NK-92 treated with Interleukin-12 subunit alpha and Interleukin-12 subunit beta, amount 100 ng/mL, for 24 hours (cell line): ENCODE measurements at regions not wholly inside any gene's neighbourhood (a gene's known extent, or its start where the extent isn't known, plus 50 kb on each side); places are given as distances from the start of the nearest gene placed in this dataset.

Experiments
- DNase-seq: peaks from one replicate; lab custom pipeline; 2025; lab: John Stamatoyannopoulos, UW

DNA sequence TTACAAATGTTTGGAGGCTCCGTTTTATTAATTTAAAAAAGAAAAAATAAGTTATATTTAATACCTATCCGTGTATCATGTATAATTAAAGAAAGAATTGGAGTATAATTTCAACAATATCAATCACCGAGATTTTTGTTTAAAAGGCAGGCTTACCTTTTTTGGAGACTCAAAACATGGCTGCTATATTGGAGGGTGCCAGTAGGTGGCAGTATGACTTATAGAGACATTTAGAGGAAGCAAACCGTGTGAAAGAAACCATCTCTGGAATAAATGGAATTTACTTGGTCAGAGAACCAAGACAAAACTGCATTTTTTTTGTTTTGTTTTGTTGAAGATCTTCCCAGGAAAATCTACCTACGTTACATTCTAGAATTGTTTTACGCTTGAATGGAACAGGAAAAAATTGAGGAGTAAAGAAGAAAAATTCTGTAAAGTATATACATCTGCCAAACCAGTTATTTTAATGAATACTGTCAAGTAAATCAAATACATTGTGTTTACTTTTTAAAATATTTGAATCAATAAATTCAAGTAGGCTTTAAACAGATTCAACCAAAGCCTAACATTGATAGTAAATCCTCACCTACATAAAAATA lies 802.6 kb upstream of the ALCAM start:
- DNase-seq = peak; percentile 9

DNA sequence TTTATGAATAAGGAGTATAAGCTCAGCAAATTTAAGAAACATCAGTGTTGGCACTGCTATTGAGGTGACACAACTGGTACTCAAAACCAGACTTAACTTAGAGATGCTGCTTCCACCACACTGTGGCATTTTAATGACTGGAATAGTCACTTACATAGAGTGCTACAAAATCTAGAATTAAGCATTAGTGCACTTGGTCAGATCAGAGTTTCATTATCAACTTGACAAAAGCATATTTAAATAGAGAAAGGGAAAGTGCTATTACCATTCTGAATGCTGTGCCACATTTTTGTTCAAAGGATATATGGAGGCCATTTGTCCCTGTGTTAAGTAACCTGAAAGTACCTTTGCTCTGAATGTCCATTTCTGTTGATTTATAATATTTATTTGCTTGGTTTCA lies 800.7 kb upstream of the ALCAM start:
- no peak for DNase-seq

DNA sequence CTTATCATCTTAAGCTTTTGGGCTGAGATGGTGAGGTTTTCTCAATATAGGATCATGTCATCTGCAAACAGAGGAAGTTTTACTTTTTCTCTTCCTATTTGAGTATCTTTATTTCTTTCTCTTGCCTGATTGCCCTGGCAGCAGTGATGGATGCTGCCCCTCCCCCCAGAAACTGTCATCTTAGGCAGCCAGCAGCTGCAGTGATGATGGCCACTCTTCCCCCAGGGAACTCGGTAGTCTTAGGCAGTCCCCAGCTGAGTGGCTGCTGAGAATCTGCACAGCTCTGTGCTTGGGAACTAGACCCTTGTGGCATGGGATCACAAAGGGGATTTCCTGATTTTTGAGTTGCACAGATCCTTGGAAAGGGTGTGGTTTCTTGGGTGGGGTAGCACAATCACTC lies 791.1 kb upstream of the ALCAM start:
- no peak for DNase-seq

DNA sequence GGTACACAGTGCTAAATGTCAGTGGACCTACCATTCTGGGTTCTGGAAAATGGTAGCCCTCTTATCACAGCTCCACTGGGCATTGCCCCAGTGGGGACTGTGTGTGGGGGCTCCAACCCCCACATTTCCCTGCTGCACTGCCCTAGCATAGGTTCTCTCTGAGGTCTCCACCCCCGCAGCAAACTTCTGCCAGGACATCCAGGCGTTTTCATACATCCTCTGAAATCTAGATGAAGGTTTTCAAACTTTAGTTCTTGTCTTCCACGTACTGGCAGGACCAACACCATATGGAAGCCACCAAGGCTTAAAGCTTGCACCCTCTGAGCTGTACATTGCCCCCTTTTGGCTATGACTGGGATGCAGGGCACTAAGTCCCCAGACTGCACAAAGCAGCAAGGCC lies 788.2 kb upstream of the ALCAM start:
- no peak for DNase-seq

DNA sequence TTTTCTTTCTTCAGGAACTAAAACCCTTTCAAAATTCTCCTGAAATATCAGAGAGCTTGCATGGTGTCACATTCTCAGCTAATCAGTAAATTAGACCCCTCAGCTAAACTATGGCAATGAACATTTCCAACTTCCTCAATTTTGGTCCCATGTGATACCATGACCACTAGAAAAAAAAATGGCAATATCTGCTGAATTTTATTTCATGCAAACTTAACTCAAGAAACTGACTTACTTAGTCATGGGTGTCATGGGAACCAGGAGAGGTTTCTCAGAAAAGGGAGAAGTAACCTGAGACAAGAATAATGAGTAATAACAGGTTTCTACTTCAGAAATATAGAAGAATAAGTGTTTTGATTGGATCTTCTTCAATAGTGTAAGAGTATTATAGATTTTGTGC lies 784.6 kb upstream of the ALCAM start:
- no peak for DNase-seq

DNA sequence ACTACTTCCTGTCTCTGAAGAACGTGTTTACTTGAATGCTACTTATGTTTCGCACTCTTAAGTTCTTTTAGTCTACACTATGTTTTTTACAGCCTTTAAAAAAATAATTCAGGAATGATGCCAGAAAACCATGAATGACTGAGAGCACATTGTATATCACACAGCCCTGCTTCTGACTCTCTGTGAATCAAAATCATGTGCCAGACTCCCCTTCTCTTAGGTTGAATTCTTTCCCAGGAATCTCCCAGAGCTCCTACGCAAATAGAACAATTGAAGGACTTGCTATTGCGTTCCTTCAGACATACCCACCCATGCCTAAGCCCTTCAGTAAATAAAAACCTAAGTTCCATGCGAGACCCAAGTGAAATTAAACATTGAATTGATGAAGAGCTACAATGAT lies 782.0 kb upstream of the ALCAM start:
- no peak for DNase-seq

DNA sequence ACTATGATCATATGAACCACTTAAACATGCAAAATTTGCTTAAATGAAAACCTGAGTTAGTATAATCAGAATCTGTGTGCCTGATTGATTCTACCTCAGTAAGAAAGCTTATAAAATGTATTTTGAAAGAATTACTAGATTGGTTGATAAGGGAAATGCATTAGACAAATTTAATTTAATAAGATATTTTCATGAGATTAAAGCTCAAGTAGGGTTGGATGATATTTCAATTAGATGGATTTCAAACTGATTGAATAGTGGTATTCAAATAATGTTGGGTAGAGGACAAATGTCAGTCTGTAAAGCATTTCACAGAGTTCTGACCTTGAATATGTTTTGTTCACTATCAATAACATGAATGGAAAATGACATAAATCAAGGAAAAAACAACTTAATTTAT lies 780.4 kb upstream of the ALCAM start:
- DNase-seq = no peak

DNA sequence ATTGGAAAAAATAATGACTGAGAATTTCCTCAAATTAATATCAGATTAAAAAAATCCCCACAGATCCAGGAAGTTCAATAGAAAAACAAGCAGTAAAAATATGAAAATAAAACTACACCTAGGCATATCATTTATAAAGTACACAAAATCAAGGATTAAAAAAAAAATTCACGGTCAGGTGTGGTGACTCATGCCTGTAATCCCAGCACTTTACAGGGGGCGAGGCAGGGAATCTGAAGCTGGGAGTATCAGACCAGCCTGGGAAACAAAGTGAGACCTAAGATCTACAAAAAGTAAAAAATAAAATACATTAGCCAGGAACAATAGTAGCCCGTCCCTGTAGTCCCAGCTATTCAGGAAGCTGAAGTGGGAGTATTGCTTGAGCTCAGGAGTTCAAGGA lies 778.3 kb upstream of the ALCAM start:
- no peak for DNase-seq

DNA sequence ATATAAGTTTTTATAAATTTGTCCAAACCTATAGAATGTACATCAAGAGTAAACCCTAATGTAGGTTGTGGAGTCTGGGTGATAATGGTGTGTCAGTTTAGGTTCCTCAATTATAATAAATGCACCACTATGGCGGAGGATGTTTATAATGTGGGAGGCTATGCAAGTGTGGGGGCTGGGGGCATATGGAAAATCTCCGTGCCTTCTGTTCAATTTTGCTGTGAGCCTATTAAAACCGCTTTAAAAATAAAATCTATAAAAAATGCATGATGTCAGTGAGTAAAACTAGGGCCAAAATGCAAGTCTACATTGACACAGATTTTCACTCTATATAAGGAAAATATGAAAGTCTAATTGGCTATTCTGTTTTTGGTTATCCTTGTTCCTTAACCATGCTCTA lies 774.9 kb upstream of the ALCAM start:
- DNase-seq = no peak

DNA sequence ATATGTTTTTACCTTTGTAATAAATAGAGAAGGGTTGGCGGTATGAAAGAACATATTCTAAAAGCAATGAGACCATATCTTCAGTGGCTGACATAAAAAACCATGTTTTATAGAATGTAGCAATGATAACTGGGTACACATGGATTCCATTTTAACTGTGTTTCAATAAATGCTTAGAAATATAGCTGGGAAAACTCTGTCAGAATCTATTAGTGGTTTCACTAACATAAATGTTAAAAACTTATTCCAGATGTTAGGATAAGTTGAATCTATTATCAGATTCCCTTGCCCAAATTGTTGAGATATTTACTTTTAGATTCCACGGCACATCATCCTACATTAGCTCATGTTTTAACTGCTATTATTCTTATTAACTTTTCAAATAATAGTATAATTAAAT lies 772.2 kb upstream of the ALCAM start:
- DNase-seq = no peak

DNA sequence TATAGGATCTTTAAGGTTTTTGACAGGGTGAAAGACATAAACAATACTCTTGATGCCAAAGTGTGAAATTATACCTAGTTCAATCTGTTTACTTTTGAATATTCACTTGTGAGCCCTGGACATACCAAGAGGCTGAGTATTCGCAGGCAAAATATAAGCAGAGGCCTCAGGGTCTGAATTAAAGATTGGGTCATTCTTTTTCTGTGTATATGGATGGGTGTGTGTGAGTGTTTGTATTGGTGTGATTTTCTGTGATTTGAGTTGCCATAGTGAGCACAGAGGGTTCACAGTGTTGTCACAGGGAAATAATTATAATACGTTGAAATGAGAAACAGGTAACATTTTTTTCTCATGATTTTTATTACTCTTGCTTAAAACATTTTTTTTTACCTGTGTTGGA lies 770.7 kb upstream of the ALCAM start:
- DNase-seq = no peak

DNA sequence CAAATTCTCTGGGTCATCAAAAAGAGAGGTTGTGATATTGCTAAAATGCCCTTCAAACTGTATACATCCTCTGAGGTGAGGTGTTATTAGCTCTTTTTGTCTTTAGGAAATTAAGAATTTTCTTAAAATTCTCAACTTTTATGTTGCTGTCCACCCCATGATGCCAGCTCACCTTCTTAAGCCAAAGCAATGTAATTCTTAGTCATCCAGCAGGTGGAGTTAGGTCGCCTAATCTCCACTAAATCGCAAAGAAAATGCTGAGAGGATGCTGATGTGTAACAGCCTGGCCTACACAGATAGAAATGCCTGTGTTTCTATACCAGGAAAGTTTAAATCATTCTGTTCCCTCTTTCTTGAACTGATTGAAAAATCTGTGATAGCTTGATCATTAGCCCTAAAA lies 770.2 kb upstream of the ALCAM start:
- no peak for DNase-seq

DNA sequence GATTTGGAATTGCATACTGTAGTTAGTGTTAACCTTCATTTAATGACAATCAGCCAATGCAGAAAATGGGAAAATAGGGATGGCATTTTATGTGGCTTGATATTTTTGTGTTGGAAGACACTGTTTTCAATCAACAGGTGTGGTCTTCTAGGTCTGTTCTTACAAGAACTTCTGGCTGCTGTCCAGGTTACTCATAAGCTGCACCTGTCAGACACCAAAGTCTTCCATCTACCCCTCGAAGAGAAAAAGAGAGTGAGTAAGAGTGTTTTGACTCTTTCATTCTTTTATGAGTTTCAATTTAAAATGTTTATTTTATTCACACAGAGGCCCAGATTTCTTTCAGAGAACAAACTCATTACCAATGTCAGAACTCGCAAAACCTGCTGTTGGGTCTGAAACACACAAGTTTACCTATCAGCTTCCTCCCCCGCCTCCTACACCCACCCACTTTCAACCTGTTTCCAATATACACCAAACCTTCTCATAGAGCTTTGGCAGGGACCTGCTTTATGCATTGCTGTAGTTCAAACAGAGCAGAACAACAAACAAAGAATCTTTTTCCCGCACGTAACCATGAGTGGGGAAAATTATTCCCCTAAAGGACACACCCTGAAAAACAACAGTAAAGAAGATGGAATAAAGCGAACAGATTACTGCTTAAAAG lies 767.7 kb upstream of the ALCAM start:
- DNase-seq = no peak

DNA sequence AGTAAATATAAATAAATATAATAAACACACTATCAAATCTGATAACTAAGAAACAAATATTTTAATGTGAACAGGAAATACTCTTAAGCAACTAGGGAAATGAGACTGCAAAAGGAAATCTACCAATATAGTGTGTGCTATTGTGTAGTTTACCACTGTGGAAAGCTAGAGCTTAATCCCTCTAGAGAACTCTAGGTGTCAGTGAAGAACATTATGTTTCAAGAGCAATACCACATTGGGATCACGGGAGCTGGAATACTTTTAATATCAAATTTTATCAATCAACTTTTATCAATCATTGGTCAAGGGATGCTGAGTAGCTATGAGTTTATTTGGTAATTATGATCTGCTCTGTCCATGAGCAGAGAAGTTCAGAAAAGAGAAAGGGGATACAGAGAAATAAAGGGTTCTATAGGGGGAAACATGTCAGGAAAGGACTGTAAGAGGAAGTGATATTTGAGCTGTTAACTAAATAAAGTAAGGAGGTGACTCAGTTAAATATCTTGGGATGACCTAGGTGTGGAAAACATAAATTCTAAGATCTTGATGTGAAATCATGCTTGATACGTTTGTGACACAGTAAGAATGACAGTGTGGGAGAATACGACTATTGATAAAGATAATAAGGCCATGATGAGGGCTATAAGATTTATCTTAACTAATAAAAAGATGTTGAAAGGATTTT lies 762.2 kb upstream of the ALCAM start:
- DNase-seq = no peak

DNA sequence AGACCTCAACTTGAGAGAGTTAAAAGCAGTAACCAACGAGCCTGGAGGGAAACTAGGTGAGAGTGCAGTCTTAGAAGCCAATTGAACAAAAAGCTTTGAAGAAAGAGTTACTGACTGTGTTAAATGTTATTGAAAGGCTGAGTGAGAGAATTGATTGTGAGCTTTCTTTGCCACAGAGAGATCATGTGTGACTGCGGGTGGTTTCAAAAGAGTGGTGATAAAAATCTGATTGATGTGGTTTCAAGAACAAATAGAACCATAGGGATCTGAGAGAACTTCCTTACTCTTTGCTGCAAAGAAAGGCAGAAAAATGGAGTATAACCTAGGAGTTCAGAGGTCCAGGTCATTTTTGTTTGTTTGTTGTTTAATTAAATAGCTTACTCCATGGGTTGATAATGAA lies 759.9 kb upstream of the ALCAM start:
- no peak for DNase-seq

DNA sequence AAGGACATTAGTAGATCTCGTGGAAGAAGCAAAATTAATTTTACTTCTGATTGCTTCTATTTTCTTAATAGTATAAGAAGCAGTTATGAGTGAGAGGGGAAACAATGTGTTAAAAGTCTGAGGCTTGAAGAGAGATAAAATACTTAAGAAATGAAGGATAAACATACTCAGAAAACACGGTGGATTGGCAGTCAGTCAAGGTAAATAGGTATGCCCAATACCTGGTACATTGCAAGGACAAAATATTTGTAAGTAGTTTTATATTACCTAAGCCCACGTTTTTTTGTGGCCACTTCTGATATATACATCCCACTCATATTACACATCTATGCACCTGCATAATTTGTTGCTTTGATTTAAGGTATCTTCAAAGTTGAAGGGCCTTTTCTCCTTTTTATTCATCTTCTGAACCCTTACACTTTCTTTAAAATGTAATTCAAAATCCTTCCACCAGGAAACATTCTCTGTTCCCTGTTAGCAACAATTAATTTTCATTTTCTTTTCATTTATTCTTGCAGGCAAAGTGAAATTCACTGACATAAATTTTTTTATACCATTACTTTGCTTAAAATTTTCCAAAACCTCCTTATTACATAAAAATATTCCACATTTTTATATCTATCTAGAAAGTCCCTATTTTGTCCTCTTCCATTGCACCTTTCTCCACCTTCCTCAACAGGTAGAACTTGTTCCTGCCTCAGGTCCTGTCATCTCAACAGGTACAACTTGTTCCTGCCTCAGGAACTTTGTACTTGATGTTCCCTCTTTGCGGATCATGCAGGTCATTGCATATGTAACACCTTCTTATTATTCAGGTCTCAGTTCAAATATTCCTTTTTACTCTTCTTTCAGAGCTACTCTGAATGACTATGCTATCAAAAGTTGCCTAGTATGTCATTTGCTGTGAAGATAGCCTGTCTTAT lies 755.7 kb upstream of the ALCAM start:
- no peak for DNase-seq

DNA sequence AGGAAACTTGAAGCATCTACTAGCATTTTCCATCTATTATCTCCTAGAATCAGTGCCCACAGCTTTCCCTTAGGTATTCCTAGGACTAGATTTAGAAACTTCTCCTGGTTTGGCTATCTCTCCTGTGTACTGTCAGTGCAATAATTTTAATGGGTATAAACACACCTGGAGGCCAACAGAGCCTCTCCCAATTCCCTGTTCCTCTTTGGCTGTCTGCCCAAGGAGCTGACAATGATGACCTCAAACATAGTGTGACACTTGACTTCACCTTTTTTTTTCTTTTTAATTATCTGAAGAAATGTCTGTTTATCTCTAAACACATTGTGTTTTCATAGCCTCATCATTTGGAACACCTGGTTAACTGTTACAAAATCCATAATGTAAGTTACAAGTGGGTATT lies 754.5 kb upstream of the ALCAM start:
- DNase-seq = no peak

DNA sequence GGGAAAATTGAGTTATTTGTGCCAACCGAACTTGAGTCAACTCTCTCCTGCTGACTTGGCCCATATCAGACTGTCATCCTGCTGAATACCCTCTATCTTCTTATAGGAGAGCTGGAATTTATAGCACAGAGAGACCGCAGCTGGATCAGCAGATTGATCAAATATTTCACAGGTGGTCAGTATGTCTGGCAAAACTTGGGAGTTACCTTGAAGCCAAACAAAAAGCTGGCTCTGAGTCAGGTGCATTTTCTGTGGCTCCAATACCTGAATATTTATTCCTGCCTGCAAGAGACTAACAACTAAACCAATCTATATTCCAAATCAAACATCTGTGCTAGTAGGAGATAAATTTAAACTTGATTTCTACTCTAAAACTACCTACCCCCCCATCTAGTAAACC lies 752.1 kb upstream of the ALCAM start:
- DNase-seq = no peak

DNA sequence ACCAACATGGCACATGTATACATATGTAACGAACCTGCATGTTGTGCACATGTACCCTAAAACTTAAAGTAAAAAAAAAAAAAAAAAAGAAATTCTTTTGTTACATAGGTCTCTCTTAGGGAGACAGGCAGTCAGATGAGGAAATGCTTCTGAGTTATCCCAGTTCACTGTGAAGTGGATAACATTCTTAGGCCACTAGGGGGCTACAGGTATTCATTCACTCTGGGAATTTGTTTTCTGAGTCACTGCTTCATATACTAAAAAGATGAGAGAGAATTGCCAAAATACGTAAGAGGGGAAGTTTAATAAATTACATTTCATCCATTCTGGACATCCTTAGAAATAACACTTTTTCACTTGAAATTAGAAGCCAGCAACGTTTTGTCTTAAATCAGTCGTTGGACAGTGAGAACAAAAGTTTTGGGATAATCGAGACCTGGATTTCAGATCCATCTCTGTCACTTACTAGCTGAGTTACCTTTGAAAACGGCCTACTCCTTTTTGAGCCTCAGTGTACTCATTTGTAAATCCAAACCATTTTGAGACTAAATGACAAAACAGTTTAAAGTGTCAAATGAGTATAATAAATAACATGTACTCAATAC lies 738.4 kb upstream of the ALCAM start:
- DNase-seq = no peak

DNA sequence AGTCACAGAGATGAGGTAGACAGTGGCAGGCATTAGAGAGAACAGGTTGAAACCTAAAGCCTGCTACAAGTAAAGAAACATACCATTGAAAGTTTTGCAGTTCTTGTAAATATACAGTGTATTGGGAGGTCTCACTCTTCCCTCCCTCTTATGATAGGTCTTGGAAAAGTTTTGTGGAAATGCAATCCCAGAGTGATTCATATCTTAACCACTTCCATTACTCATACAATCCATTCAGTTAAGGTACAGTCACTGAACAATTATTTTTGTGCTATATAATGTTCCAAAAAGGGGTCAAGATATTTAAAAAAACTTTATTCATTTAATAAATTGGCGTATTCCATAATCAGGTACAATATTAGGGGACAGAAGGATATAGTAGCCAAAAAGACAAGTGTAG lies 737.7 kb upstream of the ALCAM start:
- DNase-seq = no peak

DNA sequence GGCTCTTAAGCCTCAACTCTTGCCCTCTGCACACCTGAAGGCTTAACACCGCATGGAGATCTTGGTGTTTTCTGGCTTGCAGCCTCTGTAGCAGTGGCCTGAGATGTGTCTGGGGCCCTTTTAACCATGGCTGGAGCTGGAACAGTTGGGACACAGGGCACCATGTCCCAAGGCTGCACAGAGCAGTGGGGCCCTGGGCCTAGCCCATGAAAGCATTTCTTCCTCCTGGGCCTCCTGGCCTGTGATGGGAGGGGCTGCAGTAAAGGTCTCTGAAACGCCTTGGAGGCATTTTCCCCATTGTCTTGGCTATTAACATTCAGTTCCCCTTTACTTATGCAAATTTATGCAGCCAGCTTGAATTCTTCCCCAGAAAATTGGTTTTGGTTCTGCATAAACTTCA lies 735.5 kb upstream of the ALCAM start:
- no peak for DNase-seq

DNA sequence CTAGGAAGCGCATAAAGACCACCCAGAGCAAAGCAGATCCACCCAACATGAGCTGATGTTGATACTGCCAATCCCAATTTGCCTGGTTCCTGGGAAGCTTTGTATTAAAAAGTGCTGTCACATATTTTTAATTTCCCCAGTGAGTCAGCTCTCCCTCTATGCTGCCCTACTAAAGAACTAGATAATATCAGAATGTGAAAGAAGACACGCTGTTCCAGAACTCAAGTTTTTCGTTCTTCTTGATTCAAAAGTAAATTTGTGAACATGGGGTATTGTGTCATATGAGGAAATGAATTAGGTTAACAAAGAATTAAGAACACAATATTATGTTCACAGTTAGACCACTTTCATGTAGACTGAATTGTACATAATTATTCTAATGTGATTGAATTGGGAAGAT lies 734.2 kb upstream of the ALCAM start:
- DNase-seq = no peak
